IPS DF 6.9 (cell line): ENCODE measurements at regions not wholly inside any gene's neighbourhood (a gene's known extent, or its start where the extent isn't known, plus 50 kb on each side); places are given as distances from the start of the nearest gene placed in this dataset.

Source experiments
- DNase-seq: peaks from one replicate; pipeline ENCODE4 v3.0.0-alpha.2; 2013; ENCODE audit warnings: low read depth, low spot score
- H3K27ac ChIP-seq: one replicate; pipeline ENCODE4 v1.5.1; 2013; ENCODE audit warnings: low read length, control low read depth
- H3K27me3 ChIP-seq: 2 replicates; pipeline ENCODE4 v1.6.1; 2013; ENCODE audit warnings: mild to moderate bottlenecking, low read length; ENCODE audit not compliant: control insufficient read depth, insufficient read depth
- H3K36me3 ChIP-seq: 2 replicates; pipeline ENCODE4 v1.6.1; 2013; ENCODE audit warnings: low read length; ENCODE audit not compliant: control insufficient read depth, insufficient read depth
- H3K4me1 ChIP-seq: 2 replicates; pipeline ENCODE4 v1.6.1; 2013; ENCODE audit warnings: low read length; ENCODE audit not compliant: control insufficient read depth, insufficient read depth
- H3K4me3 ChIP-seq: 2 replicates; pipeline ENCODE4 v1.5.1; 2013; ENCODE audit warnings: mild to moderate bottlenecking, low read length
- H3K9me3 ChIP-seq: 2 replicates; pipeline ENCODE4 v1.6.1; 2013; ENCODE audit warnings: low read length, inconsistent platforms; ENCODE audit not compliant: control insufficient read depth, insufficient read depth
- WGBS: extraction: QIAGEN DNeasy Blood & Tissue Kit; methylation state at CpG from one replicate; pipeline ENCODE4 v1.1.7; 2013; ENCODE audit warnings: mixed read lengths, missing lambda C conversion rate; ENCODE audit not compliant: insufficient read length, insufficient coverage; 5-methylcytosine and 5-hydroxymethylcytosine counted together

- Histone ChIP-seq H3K9me3 (no peaks in the 10 kb centered on the region), H3K27me3 (no peaks in the 10 kb centered on the region), H3K4me1 (no peaks in the 10 kb centered on the region), H3K36me3 (no peaks in the 10 kb centered on the region), H3K4me3 (no peak overlapping the region), H3K27ac (no peak overlapping the region)
- whole genome bisulfite sequencing: no CpG with 5 or more reads among the region's 12 CpGs
- no peak for DNase-seq
Measured at GRCh38 chr16:11446566-11447119, 101.4 kb downstream of the RMI2 start.

DNA sequence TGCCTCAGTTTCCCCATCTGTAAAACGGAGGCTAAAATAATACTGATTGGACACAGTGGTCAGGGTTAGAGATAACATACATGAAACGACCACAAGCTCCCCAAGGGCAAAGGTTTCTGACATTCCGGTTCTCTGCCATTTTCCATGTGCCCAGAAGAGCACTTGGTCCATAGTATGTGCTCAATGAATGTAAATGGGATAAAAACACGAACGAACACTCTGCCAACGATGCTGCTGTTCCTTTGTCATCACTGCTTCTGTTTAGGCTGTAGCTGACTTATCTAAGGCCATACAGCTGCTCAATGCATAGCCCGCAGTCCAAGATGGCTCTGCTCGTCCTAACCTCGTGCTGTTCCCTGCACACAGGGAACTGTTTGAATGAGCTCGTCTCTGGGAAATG lies 102.0 kb downstream of the RMI2 start:
- H3K9me3 ChIP-seq: no peaks in the 10 kb centered on the region
- H3K27ac ChIP-seq: no peak overlapping the region
- no peak overlapping the region for H3K4me3 ChIP-seq
- H3K27me3 ChIP-seq: no peaks in the 10 kb centered on the region
- WGBS: no CpG with 5 or more reads among the region's 10 CpGs
- no peak for DNase-seq
- H3K4me1 ChIP-seq: no peaks in the 10 kb centered on the region
- no peaks in the 10 kb centered on the region for H3K36me3 ChIP-seq

GRCh38 chr16:11447836-11448235 lies 102.6 kb downstream of the RMI2 start:
- no peaks in the 10 kb centered on the region for H3K4me1 ChIP-seq
- WGBS: no CpG with 5 or more reads among the region's 11 CpGs
- H3K4me3 ChIP-seq: no peak overlapping the region
- no peak for DNase-seq
- H3K9me3 ChIP-seq: no peaks in the 10 kb centered on the region
- H3K27me3 ChIP-seq: no peaks in the 10 kb centered on the region
- no peaks in the 10 kb centered on the region for H3K36me3 ChIP-seq
- H3K27ac ChIP-seq: no peak overlapping the region

DNA sequence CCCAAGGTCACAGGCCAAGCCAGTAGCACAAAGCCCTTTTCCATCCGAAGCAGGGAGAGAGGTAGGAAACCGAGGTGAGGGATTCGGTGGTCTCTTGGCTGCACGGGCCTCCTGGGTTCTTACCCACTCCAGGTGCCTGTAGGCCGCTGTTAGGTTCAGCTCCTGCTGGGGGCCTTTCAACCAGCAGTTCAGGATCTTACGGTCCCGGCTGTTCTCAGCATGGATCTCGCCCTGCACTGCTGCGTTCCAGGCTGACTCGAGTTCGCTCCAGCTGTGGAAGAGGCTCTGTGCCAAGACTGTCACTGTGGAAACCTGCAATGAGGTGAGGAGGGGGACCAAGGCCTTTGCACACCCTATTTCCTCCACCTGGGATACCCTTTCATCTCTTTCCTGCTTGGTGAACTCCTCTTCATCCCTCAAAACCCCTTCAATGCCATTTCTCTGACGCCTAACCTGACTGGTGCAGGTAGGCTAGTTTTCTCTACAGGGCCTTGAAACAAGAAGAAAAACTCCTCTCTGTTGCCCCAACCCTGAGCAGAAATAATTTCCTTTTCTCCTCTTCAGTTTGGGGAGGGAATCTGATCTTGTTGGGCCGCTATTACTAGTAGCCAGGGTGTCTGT lies 103.6 kb downstream of the RMI2 start:
- no peak overlapping the region for H3K27ac ChIP-seq
- no peaks in the 10 kb centered on the region for H3K9me3 ChIP-seq
- no peaks in the 10 kb centered on the region for H3K27me3 ChIP-seq
- no peak for DNase-seq
- H3K4me3 ChIP-seq: no peak overlapping the region
- no CpG with 5 or more reads among the region's 13 CpGs for WGBS
- H3K36me3 ChIP-seq: no peaks in the 10 kb centered on the region
- no peaks in the 10 kb centered on the region for H3K4me1 ChIP-seq

- no peak overlapping the region for H3K27ac ChIP-seq
- no peaks in the 10 kb centered on the region for H3K4me1 ChIP-seq
- no peaks in the 10 kb centered on the region for H3K9me3 ChIP-seq
- H3K4me3 ChIP-seq: no peak overlapping the region
- WGBS: no CpG with 5 or more reads among the region's 7 CpGs
- H3K36me3 ChIP-seq: no peaks in the 10 kb centered on the region
- DNase-seq: no peak
- no peaks in the 10 kb centered on the region for H3K27me3 ChIP-seq
Measured at GRCh38 chr16:11449716-11450115, 104.5 kb downstream of the RMI2 start.

DNA sequence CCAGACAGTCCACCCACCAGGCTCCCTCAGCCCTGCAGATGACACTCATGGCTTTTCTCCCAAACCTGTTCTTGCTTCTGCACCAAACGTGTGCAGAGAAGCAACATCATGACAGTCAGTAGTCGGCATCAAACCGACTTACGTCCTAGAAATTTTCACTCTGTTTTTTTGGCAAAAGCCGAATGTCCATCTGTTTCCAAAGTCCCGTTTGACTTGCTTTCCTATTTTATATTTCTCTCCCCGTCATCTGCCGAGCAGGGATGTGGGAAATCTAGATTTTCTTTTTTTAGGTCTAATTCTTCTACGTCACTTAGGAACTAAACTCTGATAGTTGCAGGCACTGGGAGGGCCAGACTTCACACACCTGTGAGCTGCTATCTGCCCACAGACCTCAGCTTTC lies 104.9 kb downstream of the RMI2 start:
- Histone ChIP-seq H3K4me3 (no peak overlapping the region), H3K36me3 (no peaks in the 10 kb centered on the region), H3K4me1 (no peaks in the 10 kb centered on the region), H3K27ac (no peak overlapping the region), H3K27me3 (no peaks in the 10 kb centered on the region), H3K9me3 (no peaks in the 10 kb centered on the region)
- no peak for DNase-seq
- no CpG with 5 or more reads among the region's 9 CpGs for WGBS

DNA sequence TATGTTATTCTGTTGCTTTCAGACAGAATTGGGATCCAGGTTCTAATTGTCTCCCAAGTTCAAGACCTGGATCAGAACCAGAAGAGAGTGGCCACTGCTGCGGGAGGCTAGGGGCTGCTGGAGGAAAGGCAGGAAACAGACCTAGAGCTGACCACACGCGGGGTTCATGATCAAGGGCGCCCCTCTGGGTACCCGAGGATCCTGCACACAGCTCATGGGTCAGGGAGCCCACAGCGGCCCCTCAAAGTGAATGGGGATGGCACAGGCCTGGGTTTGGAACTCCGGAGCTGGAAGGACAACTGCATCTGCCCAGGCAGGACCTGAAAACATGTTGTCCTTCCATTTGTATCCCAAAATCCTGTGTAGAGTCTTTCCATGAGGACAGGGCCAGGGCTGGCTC lies 107.0 kb downstream of the RMI2 start:
- H3K9me3 ChIP-seq: no peaks in the 10 kb centered on the region
- H3K27me3 ChIP-seq: no peaks in the 10 kb centered on the region
- H3K27ac ChIP-seq: no peak overlapping the region
- no peaks in the 10 kb centered on the region for H3K4me1 ChIP-seq
- no CpG with 5 or more reads among the region's 7 CpGs for WGBS
- no peak for DNase-seq
- H3K36me3 ChIP-seq: no peaks in the 10 kb centered on the region
- no peak overlapping the region for H3K4me3 ChIP-seq

GRCh38 chr16:11452746-11453389 lies 107.6 kb downstream of the RMI2 start:
- no peak overlapping the region for H3K4me3 ChIP-seq
- no peak for DNase-seq
- no peak overlapping the region for H3K27ac ChIP-seq
- WGBS: no CpG with 5 or more reads among the region's 5 CpGs
- H3K9me3 ChIP-seq: no peaks in the 10 kb centered on the region
- H3K4me1 ChIP-seq: no peaks in the 10 kb centered on the region
- no peaks in the 10 kb centered on the region for H3K36me3 ChIP-seq
- no peaks in the 10 kb centered on the region for H3K27me3 ChIP-seq

DNA sequence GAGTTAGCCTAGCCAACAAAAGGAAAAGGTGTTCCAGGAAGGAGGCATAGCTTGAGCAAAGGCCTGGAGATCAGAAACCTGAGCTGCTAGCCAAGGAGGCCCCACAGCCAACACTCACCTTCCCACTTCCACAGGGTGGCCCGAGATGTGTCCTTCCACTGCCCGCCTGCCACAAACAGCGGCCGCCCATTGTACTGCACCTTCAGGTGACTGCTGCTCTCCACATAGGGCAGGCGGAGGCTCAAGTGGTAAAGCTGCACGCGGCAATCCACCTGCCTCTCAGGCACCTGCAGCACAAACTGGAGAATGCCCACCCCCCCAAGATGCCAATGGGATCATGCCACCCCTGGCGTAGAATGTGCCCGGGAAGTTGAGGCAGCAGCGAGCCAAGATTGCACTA lies 111.5 kb downstream of the RMI2 start:
- WGBS: no CpG with 5 or more reads among the region's 10 CpGs
- H3K4me1 ChIP-seq: no peaks in the 10 kb centered on the region
- no peak for DNase-seq
- no peak overlapping the region for H3K27ac ChIP-seq
- H3K27me3 ChIP-seq: no peaks in the 10 kb centered on the region
- H3K4me3 ChIP-seq: no peak overlapping the region
- H3K9me3 ChIP-seq: no peaks in the 10 kb centered on the region
- no peaks in the 10 kb centered on the region for H3K36me3 ChIP-seq

- no peak for DNase-seq
- Histone ChIP-seq H3K27ac (no peak overlapping the region), H3K4me3 (no peak overlapping the region), H3K36me3 (no peaks in the 10 kb centered on the region), H3K27me3 (no peaks in the 10 kb centered on the region), H3K4me1 (no peaks in the 10 kb centered on the region; the same call in 1 of the 2 replicates), H3K9me3 (no peaks in the 10 kb centered on the region)
- WGBS: no CpG with 5 or more reads among the region's 8 CpGs
Measured at GRCh38 chr16:11459722-11460121, 114.5 kb downstream of the RMI2 start.
